ENCODE measurements at regions not wholly inside any gene's neighbourhood (a gene's known extent, or its start where the extent isn't known, plus 50 kb on each side); places are given as distances from the start of the nearest gene placed in this dataset.

- DNase-seq (ENCODE audit: low spot score in 2 of 2) = peak in 1 of 2 donors; percentile 63
- TF ChIP-seq CTCF (IDR thresholded peaks at IDR 0.05) = no peak
- no peak for TF ChIP-seq POLR2A (IDR thresholded peaks at IDR 0.05)
- intact Hi-C loops (cut with DNase I; ENCODE audit: low total_unique reads) = no loop called here
- H3K4me3 ChIP-seq (ENCODE audit: low read depth, poor library complexity, severe bottlenecking) = no peak overlapping the region
- 94% methylated on average over 12 of the region's 12 CpGs for WGBS, 2 donors
Measured at GRCh38 chr2:2665834-2666133, 334.7 kb upstream of the MYT1L start.

GRCh38 chr2:2664989-2665833, 334.1 kb upstream of the MYT1L start:
- TF ChIP-seq POLR2A (IDR thresholded peaks at IDR 0.05) (no peak), CTCF (IDR thresholded peaks at IDR 0.05) (peak in 1 of 3 donors; percentile 18)
- WGBS, 2 donors = 82 to 86% methylated on average over 19 to 28 of the region's 28 CpGs
- intact Hi-C loops (cut with DNase I; ENCODE audit: low total_unique reads) = no loop called here
- no peak overlapping the region for H3K4me3 ChIP-seq (ENCODE audit: low read depth, poor library complexity, severe bottlenecking)
- DNase-seq (ENCODE audit: low spot score in 2 of 2) = peak in 1 of 2 donors; percentile 78

- TF ChIP-seq POLR2A (IDR thresholded peaks at IDR 0.05) (no peak), CTCF (IDR thresholded peaks at IDR 0.05) (no peak)
- 78 to 88% methylated on average over 20 to 22 of the region's 23 CpGs for WGBS, 2 donors
- intact Hi-C loops (cut with DNase I; ENCODE audit: low total_unique reads) = no loop called here
- no peak overlapping the region for H3K4me3 ChIP-seq (ENCODE audit: low read depth, poor library complexity, severe bottlenecking)
- no peak for DNase-seq (ENCODE audit: low spot score in 2 of 2)
Measured at GRCh38 chr2:2663401-2664036, 332.4 kb upstream of the MYT1L start.

GRCh38 chr2:2662847-2663356, 331.8 kb upstream of the MYT1L start:
- TF ChIP-seq POLR2A (IDR thresholded peaks at IDR 0.05) (no peak), CTCF (IDR thresholded peaks at IDR 0.05) (no peak)
- no peak for DNase-seq (ENCODE audit: low spot score in 2 of 2)
- intact Hi-C loops (cut with DNase I; ENCODE audit: low total_unique reads) = no loop called here
- H3K4me3 ChIP-seq (ENCODE audit: low read depth, poor library complexity, severe bottlenecking) = no peak overlapping the region
- WGBS, 2 donors = 53 to 60% methylated on average over 9 of the region's 9 CpGs

- peak in 1 of 2 donors; percentile 34 for DNase-seq (ENCODE audit: low spot score in 2 of 2)
- H3K4me3 ChIP-seq (ENCODE audit: low read depth, poor library complexity, severe bottlenecking) = no peak overlapping the region
- 57 to 64% methylated on average over 18 of the region's 18 CpGs for WGBS, 2 donors
- intact Hi-C loops (cut with DNase I; ENCODE audit: low total_unique reads) = no loop called here
- no peak for TF ChIP-seq POLR2A (IDR thresholded peaks at IDR 0.05)
- TF ChIP-seq CTCF (IDR thresholded peaks at IDR 0.05) = no peak
Measured at GRCh38 chr2:2662037-2662846, 331.2 kb upstream of the MYT1L start.

Measured in lower leg skin (tissue), 4 donors.